Stimulated activated CD4-positive, alpha-beta T cell treated with anti-CD3 and anti-CD28 coated beads, Interleukin-1b, Interleukin-23, amount 100 ng/mL, for 1 hour (primary cell): ENCODE measurements at regions not wholly inside any gene's neighbourhood (a gene's known extent, or its start where the extent isn't known, plus 50 kb on each side); places are given as distances from the start of the nearest gene placed in this dataset.

Experiments
- DNase-seq, 2 donors: peaks; one replicate each; pipeline ENCODE4 v3.0.0-alpha.2; 2020; ENCODE audit warnings: low read depth in 2 of 2

DNA sequence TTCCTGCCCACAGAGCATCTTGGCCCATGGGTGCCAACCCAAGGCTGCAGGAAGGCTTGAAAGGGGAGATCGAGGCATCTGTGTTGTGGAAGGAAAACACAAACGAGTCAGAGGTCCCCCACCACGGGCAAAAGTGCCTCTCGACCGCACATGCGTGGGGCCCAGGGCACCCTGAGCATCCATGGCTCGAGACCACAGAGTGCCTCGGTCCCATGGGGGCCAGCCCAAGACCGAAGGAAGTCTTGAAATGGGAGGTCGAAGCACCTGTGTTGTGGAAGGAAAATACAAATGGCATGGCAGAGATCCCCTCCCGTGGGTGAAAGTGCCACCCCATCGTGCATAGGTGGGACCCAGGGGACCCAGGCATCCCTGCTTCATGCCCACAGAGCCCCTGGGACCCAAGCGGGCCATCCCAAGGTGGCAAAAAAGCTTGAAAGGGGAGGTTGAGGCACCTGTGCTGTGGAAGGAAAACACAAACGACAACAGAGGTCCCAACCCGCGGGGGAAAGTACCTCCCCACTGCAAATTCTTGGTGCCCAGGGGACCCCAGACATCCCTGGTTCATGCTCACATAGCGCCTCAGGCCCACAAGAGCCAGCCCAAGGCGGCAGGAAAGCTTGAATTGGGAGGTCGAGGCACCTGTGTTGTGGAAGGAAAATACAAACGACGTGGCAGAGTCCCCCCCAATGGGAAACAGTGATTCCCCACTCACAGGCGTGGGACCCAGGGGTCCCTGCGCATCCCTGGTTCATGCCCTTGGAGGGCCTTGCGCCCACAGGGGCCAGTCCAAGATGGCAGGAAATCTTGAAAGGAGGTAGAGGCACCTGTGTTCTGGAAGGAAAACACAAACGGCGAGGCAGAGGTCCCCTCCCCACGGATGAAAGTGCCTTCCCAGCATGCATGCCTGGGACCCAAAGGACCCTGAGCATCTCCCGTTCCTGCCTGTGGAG is 373.0 kb downstream of the ALG10 start:
- DNase-seq, result no peak

DNA sequence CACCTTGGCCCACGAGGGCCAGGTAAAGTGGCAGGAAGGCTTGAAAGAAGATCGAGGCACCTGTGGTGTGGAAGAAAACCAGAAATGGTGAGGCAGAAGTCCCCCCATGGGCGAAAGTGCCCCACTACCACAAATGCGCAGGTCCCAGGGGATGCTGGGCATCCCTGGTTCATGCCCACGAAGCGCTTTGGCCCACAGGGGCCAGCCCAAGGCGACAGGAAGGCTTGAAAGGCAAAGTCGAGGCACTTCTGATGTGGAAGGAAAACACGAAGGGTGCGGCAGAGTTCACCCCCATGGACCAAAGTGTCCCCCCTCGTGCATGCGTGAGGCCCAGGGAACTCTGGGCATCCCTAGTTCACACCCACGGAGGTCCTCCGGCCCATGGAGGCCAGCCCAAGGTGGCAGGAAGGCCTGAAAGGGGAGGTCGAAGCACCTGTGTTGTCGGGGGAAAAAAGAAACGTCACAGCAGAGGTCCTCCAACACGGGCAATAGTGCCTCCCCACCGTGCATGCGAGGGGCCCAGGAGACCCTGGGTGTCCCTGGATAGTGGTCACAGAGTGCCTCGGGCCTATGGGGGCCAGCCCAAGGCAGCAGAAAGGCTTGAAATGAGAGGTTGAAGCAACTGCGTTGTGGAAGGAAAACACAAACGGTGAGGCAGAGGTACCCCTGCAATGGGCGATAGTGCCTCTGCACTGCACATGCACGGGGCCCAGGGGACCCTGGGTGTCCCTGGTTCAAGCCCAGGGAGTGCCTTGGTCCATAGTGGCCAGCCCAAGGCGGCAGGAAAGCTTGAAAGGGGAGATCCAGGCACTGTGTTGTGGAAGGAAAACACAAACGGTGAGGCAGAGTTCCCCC is 373.9 kb downstream of the ALG10 start:
- DNase-seq, result no peak

DNA sequence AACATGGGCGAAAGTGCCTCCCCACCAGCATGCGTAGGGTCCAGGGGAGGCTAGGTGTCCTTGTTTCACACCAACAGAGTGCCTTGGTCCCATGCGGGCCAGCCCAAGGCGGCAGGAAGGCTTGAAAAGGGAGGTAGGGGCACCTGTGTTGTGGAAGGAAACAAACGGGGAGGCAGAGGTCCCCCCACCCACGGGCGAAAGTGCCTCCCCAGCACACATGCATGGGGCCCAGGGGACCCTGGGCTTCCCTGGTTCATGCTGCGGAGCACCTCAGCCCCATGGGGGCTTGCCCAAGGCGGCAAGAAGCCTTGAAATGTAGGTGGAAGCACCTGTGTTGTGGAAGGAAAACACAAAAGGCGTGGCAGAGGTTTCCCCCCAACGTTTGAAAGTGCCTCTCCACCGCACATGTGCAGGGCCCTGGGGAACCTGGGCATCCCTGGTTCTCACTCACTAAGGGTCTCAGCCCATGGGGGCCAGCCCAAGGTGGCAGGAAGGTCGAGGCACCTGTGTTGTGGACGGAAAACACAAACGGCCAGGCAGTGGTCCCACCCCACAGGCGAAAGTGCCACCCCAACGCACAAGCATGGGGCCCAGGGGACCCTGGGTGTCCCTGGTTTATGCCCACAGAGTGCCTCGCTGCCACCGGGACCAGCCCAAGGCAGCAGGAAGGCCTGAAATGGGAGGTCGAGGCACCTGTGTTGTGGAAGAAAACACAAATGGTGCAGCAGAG is 374.7 kb downstream of the ALG10 start:
- DNase-seq, result no peak

DNA sequence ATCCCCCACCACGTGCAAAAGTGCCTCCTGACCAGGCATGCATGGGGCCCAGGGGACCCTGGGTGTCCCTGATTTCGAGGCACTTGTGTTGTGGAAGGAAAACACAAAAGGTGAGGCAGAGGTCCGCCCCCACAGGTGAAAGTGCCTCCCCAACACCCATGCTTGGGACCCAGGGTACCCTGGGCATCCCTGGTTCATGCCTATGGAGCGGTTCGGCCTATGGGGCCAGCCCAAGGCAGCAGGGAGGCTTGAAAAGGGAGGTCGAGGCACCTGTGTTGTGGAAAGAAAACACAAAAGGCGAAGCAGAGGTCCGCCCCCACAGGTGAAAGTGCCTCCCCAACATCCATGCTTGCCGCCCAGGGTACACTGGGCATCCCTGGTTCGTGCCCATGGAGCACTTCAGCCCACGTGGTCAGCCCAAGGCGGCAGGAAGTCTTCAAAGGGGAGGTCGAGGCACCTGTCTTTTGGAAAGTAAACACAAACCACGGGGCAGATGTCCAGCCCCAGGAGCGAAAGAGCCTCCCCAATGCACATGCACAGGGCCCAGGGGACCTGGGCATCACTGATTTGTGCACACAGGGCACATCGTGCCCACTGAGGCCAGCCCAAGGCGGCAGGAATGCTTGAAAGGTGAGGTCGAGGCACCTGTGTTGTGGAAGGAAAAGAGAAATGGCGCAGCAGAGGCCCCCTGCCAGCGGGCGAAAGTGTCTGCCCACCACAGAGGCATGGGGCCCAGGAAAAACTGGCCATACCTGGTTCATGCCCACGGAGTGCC is 375.5 kb downstream of the ALG10 start:
- DNase-seq, result no peak

DNA sequence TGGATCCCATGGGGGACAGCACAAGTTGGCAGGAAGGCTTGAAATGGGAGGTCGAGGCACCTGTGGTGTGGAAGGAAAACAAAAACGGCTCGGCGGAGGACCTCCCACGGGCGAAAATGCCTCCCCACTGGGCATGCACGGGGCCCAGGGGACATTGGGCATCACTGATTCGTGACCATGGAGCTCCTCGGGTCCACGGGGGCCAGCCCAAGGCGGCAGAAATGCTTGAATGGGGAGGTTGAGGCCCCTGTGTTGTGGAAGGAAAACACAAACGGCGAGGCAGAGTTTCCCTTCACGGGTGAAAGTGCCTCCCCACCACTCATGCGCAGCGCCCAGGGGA is 376.0 kb downstream of the ALG10 start:
- DNase-seq, result no peak

DNA sequence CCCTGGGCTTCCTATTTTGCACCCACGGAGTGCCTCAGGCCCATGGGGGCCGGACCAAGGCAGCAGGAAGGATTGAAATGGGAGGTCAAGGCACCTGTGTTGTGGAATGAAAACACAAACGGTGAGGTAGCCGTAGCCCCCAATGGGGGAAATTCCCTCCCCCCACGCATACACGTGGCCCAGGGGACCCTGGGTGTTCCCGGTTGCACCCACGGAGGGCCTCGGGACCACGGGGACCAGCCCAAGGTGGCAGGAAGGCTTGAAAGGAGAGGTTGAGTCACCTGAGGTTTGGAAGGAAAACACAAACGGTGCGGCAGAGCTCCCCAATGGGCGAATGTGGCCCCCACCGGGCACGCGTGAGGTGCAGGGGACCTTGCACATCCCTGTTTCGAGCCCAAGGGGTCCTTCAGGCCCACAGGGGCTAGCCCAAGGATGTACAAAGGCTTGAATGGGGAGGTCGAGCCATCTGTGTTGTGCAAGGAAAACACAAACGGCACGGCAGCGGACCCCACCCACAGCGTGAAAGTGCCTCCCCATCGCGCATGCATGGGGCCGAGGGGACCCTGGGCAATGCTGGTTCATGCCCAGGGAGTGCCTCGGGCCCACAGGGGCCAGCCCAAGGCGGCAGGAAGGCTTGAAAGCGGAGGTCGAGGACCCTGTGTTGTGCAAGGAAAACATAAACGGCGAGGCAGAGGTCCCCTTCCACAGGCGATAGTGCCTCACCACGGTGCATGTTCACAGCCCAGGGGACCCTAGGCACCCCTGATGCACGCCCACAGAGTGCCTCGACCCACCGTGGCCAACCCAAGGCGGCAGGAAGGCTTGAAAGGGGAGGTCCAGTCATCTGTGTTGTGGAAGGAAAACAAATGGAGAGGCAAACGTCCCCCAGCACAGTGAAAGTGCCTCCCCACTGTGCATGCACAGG is 376.7 kb downstream of the ALG10 start:
- DNase-seq, result no peak

DNA sequence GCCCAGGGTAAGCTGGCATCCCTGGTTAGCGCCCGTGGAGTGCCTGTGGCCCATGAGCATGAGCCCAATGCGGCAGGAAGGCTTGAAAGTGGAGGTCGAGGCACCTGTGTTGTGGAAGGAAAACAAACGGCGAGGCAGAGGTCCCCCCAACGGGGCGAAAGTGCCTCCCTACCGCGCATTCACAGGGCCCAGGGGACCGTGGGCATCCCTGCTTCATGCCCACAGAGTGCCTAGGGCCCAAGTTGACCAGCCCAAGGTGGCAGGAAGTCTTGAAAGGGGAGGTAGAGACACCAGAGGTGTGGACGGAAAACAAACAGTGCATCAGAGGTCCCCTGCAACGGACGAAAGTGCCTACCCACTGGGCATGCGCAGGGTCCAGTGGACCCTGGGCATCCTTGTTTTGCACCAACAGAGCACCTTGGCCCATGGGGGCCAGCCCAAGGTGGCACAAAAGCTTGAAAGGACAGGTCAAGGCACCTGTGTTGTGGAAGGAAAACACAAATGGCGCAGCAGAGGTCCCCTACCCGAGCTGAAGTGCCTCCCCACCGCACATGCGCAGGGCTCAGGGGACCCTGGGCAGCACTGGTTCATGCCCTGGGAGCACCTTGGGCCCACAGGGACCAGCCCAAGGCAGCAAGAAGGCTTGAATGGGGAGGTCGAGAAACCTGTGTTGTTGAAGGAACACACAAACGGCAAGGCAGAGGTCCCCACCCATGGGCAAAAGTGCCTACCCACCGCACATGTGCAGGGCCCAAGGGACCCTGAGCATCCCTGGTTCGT is 377.5 kb downstream of the ALG10 start:
- no peak for DNase-seq

DNA sequence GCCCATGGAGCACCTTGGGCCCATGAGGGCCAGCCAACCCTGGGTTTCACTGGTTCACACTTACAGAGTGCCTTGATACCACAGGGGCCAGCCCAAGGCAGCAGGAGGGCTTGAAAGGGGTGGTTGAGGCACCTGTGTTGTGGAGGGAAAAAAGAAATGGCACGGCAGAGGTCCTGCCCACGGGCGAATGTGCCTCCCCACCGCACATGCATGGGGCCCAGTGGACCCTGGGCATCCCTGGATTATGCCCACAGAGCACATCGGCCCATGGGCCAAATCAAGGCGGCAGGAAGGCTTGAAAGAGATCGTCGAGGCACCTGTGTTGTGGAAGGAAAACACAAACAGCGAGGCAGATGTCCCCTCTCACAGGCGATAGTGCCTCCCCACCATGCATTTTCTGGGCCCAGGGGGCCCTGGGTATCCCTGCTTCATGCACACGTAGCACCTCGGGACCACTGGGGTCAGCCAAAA is 378.1 kb downstream of the ALG10 start:
- DNase-seq, result no peak

DNA sequence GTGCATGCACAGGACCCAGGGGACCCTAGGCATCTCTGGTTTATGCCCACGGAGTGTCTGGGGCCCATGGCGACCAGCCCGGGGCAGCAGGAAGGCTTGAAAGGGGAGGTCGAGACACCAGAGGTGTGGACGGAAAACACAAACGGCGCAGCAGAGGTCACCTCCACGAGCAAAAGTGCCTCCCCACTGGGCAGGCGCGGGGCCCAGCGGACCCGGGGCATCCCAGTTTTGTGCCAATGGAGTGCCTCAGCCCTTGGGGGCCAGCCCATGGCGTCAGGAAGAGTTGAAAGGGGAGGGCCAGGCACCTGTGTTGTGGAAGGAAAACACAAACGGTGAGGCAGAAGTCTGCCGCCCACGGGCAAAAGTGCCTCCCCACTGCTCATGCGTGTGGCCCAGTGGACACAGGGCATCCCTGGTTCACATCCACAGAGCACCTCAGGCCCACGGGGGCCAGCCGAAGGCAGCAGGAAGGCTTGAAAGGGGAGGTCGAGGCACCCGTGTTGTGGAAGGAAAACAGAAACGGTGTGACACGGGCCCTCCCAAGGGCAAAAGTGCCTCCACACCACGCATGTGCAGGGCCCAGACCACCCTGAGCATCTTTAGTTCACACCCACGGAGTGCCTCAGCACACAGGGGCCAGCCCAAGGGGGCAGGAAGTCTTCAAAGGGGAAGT is 378.8 kb downstream of the ALG10 start:
- DNase-seq, result no peak

DNA sequence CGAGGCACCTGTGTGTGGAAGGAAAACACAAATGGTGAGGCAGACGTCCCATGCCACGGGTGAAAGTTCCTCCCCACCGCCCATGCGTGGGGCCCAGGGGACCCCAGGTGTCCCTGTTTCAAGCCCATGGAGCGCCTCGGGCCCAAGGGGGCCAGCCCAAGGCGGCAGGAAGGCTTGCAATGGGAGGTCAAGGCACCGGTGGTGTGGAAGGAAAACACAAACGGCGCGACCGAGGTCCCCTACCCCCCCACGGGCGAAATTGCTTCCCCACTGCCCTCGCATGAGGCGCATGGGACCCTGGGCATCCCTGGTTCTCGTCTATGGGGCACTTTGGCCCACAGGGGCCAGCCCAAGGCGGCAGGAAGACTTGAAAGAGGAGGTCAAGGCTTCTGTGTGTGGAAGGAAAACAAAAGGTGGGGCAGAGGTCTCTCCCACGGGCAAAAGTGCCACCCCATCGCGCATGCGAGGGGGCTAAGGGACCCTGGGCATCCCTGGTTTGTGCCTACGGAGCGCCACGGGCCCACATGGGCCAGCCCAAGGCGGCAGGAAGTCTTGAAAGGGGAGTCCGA is 379.4 kb downstream of the ALG10 start:
- DNase-seq, result no peak

DNA sequence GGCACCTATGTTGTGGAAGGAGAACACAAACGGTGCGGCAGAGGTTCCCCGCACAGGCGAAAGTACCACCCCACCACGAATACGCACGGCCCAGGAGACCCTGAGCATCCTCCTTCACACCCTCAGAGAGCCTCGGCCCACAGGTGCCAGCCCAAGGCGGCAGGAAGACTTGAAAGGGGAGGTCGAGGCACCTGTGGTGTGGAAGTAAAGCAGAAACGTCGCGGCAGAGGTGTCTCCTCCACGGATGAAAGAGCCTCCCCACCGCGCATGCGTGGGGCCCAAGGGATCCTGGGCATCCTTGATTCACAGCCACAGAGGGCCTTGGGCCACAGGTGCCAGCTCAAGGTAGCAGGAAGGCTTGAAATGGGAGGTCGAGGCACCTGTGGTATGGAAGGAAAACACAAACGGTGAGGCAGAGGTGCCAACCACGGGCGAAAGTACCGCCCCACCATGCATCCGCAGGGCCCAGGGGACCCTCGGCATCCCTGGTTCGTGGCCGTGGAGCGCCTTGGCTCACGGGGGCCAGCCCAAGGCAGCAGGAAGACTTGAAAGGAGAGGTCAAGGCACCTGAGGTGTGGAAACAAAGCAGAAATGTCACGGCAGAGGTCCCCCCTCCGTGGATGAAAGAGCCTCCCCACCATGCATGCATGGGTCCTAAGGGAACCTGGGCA is 380.1 kb downstream of the ALG10 start:
- no peak for DNase-seq

DNA sequence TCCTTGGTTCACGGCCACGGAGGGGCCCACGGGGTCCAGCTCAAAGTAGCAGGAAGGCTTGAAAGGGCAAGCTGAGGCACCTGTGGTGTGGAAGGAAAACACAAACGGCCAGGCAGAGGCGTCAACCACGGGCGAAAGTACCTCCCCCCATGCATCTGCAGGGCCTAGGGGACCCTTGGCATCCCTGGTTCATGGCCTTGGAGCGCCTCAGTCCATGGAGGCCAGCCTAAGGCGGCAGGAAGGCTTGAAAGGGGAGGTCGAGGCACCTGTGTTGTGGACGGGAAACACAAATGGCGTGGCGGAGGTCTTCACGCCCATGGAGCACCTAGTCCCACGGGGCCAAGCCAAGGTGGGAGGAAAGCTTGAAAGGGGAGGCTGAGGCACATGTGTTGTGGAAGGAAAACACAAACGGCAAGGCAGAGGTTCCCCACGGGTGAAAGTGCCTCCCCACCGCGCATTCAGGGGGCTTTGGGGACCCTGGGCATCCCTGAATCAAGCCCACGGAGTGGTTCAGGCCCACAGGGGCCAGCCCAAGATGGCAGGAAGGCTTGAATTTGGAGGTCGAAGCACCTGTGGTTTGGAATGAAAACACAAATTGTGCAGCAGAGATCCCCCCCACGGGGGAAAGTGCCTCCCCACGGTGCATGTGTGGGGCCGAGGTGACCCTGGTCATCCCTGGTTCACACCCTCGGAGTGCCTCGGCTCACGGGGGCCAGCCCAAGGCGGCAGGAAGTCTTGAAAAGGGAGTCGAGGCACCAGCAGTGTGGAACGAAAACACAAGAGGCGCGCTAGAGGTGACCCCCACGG is 380.8 kb downstream of the ALG10 start:
- no peak for DNase-seq

DNA sequence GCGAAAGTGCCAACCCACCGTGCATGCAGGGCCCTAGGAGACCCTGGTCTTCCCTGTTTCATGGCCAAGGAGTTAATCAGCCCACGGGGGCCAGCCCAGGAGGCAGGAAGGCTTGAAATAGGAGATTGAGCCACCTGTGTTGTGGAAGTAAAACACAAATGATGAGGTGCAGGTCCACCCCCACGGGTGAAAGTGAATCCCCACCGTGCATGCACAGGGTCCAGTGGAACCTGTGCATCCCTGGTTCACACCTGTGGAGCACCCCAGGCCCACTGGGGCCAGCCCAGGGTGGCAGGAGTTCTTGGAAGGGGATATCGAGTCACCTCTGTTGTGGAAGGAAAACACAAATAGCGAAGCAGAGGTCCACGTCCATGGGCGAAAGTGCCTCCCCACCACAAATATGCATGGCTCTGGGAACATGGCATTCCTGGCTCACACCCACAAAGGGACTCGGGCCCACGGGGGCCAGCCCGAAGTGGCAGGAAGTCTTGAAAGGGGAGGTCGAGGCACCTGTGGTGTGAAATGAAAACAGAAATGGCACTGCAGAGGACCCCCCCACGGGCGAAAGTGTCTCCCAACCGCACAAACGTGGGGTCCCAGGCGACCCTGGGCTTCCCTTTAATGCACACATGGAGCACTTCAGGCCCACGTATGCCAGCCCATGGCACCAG is 381.5 kb downstream of the ALG10 start:
- no peak for DNase-seq

DNA sequence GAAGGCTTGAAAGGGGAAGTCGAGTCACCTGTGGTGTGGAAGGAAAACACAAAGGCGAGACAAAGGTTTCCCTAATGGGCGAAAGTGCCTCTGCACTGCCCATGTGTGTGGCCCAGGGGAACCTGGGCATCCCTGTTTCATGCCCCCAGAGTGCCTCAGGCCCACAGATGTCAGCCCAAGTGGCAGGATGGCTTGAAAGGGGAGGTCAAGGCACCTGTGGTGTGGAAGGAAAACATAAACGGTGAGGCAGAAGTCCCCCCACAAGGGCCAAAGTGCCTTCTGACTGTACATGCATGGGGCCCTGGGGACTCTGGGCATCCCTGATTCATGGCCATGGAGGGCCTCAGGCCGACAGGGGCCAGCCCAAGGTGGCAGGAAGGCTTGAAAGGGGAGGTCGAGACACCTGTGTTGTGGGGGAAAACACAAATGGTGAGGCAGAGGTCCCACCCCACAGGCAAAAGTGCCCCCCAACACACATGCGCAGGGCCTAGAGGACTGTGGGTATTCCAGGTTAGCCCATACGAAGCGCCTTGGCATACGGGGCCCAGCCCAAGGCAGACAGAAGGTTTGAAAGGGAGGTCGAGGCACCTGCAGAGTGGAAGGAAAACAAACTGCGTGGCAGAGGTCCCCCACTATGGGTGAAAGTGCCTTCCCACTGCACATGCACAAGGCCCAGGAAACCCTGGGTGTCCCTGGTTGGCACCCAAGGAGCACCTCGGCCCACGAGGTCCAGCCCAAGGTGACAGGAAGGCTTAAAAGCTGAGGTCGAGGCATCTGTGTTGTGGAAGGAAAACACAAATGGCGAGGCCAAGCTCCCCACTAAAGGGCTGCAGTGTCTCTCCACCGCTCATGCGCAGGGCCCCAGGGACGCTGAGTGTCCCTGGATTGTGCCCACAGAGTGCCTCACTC is 382.3 kb downstream of the ALG10 start:
- DNase-seq, result no peak
